Brain microvascular endothelial cell (primary cell): ENCODE measurements at regions not wholly inside any gene's neighbourhood (a gene's known extent, or its start where the extent isn't known, plus 50 kb on each side); places are given as distances from the start of the nearest gene placed in this dataset.

Source experiments
- DNase-seq: peaks from one replicate; pipeline ENCODE4 v3.0.0-alpha.2; 2020
- H3K27ac ChIP-seq: fragments of 250-450 bp; sonication (Bioruptor Pico); 2 replicates; pipeline ENCODE4 v1.5.1; 2020; ENCODE audit warnings: mild to moderate bottlenecking, moderate library complexity
- H3K27me3 ChIP-seq: fragments of 250-450 bp; sonication (Bioruptor Pico); replicated peaks from 2 replicates; pipeline ENCODE4 v1.5.1; 2020; ENCODE audit warnings: mild to moderate bottlenecking
- H3K36me3 ChIP-seq: fragments of 250-450 bp; sonication (Bioruptor Pico); replicated peaks from 2 replicates; pipeline ENCODE4 v1.5.1; 2020; ENCODE audit warnings: mild to moderate bottlenecking
- H3K4me3 ChIP-seq: 2 replicates; pipeline ENCODE4 v1.5.1; 2011; ENCODE audit warnings: low read depth, mild to moderate bottlenecking, control low read depth, low read length, moderate library complexity
- CTCF ChIP-seq: IDR thresholded peaks from 2 replicates; pipeline ENCODE4 v1.5.1; 2011; ENCODE audit warnings: low read depth, mild to moderate bottlenecking, moderate library complexity, low read length, control low read depth, inconsistent platforms; ENCODE audit errors: missing control alignments
- in situ Hi-C: cut with HindIII; loops from 2 replicates; pipeline ENCODE4 v1.10.0; 2017; ENCODE audit warnings: low sequenced_read_pairs, low pct_ligation_motif_present

DNA sequence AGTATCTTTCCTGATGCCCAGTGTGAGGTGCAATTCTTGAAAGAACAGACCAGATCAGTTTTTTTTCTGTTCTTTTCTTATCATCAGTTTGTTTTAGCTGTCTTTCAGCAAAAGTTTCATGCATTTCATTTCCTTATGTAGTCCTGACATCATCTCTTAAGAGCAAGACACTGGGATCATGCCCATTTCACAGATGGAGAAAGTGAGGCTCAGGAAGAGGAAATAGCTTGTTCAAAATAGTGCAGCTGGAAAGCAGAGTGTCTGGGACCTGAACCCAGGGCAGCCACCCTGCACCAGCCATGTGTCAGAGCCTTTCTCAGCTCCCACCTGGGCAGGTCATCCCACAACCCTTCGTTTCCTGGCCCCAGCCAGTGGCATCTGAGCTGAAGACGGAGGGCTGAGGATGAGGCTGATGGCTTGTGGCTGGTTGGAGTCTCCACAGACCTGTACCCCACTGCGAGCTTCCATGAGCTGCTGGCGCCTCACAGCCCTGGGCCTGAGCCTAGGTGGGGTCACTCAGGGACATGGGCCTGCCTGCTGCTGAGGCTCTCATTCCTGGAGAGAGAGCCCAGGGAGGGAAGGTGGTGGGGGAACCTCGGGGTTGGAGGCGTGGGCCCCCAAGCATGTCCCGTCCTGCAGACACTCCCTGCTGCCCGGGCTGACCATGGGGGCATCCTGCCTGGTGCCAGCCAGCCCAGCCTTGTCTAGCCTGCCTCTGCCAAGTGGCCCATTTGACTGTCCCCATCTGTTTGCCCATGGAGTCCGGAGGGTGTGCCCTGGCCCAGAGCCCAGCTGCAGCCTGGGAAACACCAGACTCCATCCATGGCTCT lies 61.8 kb downstream of the SMIM38 start:
- Histone ChIP-seq H3K4me3 (no peak overlapping the region), H3K36me3 (no peaks in the 10 kb centered on the region), H3K27me3 (no peaks in the 10 kb centered on the region), H3K27ac (no peak overlapping the region)
- no peak for DNase-seq
- TF ChIP-seq CTCF: no peak
- in situ Hi-C loops: no loop called here

- in situ Hi-C loops: no loop called here
- no peak overlapping the region for H3K4me3 ChIP-seq
- no peak for DNase-seq
- no peaks in the 10 kb centered on the region for H3K27me3 ChIP-seq
- H3K36me3 ChIP-seq: no peaks in the 10 kb centered on the region
- H3K27ac ChIP-seq: no peak overlapping the region
- TF ChIP-seq CTCF: no peak
These were observed 62.5 kb downstream of the SMIM38 start for GRCh38 chr11:69218271-69218682.

- in situ Hi-C loops: no loop called here
- H3K4me3 ChIP-seq: no peak overlapping the region
- DNase-seq: no peak
- H3K36me3 ChIP-seq: no peaks in the 10 kb centered on the region
- no peak overlapping the region for H3K27ac ChIP-seq
- no peak for TF ChIP-seq CTCF
- H3K27me3 ChIP-seq: no peaks in the 10 kb centered on the region
These were observed 63.4 kb downstream of the SMIM38 start for GRCh38 chr11:69218946-69219720.

- H3K27ac ChIP-seq: no peak overlapping the region
- no peaks in the 10 kb centered on the region for H3K36me3 ChIP-seq
- DNase-seq: no peak
- H3K27me3 ChIP-seq: no peaks in the 10 kb centered on the region
- in situ Hi-C loops: no loop called here
- H3K4me3 ChIP-seq: no peak overlapping the region
- TF ChIP-seq CTCF: no peak
These were observed 64.3 kb downstream of the SMIM38 start for GRCh38 chr11:69219991-69220390.

DNA sequence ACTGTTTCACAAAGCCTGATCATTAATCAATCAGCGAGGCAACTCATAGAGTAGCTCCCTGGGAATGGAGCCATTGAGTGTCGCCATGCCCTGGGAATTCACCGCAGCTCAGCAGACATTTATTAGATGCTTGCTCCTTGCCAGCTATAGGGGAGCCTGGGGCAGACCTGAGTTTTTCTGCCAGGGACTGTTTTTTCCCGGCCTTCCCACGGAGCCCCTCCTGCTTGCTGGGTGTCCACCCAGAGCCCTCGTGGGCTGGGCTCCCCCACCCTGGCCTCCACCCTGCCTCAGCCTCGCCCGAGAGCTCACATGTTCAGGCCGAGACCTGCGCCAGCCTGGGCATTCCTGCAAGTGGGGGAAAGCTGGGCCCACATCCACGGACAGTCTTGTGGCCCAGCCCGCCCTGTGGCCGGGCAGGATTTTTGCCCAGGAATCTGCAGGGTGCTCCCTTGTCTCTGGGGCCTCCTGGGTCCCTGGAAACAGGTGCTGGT lies 64.9 kb downstream of the SMIM38 start:
- no peak for DNase-seq
- in situ Hi-C loops: no loop called here
- Histone ChIP-seq H3K27me3 (no peaks in the 10 kb centered on the region), H3K36me3 (no peaks in the 10 kb centered on the region), H3K4me3 (no peak overlapping the region), H3K27ac (no peak overlapping the region)
- TF ChIP-seq CTCF: no peak
